HG03064 (cell line): ENCODE measurements at regions not wholly inside any gene's neighbourhood (a gene's known extent, or its start where the extent isn't known, plus 50 kb on each side); places are given as distances from the start of the nearest gene placed in this dataset.

Experiments
- ATAC-seq: cut with Tn5 transposase; IDR thresholded peaks from one replicate; pipeline ENCODE4 v1.9.1; 2021; ENCODE audit warnings: low read depth; ENCODE audit not compliant: unreplicated experiment

DNA sequence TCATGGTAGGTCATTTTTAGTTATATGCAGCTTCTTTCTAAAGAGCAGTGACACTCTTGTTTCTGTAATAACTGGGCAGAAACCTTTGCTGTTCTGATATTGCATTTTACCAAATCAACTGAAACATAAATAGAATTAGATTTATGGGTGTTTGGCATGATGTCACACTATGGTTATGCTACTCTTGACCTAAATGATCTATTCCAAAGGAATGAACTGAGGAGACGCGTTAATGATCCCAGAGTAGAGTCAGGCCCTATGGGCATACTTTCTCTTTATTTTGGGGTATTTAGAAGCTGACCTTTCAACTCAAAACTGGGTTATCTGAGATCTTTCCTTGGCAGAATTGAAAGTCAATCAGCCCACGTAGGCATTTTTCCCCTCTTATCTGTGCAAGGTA is 146.8 kb upstream of the ADAMTSL1 start:
- ATAC-seq: no peak

DNA sequence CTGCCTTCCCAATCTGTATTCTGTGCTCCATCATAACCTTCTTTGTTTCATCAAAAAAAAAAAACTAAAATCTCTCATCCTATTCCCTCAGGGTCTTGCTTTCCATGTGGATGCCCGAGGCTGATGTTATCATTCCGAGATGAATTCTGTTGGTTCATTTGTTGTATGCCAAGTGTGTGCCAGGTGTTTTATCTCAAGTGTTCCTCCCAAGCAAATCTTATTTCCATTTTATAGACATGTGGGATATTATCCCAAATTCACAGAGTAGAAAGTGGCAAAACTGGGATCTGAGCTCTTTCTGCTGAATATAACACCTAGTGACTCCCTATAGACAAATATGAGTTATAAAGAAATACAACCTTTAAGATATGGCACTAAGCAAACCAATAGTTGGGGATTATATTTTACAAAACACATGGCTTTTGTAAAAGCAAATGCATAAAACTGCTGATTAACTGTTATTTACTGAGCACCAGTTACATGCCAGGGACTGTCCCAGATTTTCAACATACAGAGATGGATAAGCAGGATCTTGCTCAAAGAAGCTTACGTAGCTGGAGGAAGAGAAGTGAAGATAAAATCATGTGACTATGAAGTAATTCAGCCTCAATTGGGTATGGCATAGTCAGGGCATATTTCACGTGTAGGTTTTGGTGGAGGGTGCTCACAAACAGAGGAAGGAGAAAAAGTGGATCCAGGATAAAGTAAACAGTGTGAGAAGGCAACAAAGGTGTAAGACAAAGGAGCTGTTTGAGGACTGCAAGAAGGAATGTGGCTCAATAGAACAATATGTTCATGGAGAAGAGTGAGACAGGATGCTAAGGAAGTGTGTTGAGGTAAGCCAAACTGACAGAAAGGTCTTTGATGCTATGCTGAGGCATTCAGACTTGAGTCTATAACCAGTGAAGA is 143.3 kb upstream of the ADAMTSL1 start:
- no peak for ATAC-seq

DNA sequence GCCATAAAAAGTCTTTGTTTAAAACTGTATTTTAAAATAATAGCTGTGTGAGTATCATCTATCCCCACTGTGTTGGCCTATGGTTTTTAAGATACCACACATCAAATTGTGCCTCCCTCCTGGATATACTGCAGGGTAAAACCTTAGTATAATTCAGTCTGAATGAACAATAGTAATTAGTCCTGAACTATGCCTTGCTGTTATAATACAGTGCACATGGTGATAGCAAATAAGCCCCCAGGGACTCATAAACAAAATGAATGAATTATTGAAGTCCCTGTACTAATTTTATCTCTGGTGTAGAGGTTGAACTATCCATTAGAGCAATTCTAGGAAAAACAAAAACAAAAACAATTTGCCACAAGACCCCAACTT is 142.7 kb upstream of the ADAMTSL1 start:
- no peak for ATAC-seq

DNA sequence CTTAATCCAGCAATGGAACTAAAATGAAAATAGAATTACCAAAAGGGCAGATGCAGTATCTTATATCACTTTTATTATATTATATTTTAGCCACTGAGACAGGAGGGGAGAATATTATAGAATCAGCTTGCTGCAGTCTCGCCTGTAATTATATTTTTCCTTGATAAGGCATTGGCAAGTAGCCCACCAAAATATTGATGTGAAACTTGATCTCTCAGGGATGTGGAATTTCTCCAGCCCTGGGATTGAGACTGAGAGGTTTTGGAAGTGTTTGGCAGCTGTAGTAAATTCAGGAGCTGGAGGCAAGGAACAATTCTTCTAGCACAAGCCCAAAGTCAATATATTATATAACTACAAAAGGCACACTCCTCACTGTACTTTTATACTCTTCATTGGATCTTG is 142.1 kb upstream of the ADAMTSL1 start:
- ATAC-seq: no peak

DNA sequence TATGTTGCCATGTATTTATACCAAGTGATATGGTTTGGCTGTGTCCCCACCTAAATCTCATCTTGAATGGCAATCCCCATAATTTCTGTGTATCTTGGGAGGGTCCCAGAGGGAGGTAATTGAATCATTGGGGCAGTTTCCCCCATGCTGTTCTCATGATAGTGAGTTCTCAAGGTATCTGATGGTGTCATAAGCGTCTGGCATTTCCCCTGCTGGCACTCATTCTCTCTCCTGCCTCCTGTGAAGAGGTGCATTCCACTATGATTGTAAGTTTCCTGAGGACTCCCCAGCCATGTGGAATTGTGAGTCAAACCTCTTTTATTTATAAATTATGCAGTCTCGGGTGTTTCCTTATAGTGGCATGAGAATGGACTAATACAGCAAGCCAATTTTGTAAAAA is 140.8 kb upstream of the ADAMTSL1 start:
- no peak for ATAC-seq

DNA sequence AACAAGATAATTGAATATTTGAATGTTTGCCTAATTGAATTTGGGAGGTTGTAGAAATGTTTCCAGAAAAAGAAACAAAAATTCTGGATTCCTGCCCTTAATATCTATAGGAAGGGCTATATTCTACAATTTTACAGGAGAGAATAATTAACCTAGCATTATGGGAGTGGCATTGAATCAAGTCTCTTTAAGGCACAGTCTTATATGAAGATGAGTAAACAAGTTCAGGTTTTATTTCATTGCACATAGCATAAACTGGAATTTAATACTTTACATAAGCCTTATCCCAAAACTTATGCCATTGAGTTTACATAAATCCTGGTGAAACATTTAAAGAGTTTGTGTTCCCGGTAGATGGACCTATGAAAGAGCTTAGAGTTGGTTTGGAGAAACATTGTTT is 138.1 kb upstream of the ADAMTSL1 start:
- no peak for ATAC-seq

DNA sequence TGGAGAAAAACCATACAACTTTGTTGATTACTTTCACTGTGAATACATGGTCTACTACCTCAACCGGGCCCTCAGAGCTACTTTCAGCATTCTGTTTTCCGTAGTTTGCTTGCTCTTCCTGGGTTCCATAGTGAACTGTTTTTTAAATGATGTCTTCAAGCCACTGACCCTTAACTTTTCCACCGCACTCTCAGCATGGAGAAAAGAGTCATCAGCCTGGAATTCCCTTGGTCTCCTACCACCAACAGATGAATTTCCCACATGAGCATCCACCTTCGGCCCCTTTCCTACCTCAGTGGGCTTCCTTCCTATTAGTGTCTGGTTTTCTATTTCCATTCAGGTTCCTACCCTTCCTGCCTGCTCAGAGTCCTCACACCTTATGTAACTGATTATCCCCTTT is 135.9 kb upstream of the ADAMTSL1 start:
- ATAC-seq: no peak

DNA sequence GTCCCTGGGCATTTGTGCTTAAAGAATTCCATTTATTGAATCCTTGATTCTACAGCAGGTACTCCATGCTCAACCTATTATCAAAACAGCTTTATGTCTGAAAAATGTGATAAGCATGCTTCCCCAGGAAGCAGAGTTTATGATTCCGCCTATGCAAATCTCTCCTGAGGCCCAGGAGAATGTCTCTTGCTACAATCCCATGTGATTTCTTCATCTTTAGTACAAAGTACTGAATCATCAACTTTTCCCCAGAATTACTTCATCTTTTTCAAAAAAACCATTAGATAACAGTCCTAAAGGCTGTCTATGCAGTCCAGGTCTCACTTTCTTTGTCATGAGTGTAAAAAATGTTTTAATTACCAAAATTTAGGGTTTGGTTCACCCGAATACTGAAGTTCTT is 130.2 kb upstream of the ADAMTSL1 start:
- no peak for ATAC-seq

DNA sequence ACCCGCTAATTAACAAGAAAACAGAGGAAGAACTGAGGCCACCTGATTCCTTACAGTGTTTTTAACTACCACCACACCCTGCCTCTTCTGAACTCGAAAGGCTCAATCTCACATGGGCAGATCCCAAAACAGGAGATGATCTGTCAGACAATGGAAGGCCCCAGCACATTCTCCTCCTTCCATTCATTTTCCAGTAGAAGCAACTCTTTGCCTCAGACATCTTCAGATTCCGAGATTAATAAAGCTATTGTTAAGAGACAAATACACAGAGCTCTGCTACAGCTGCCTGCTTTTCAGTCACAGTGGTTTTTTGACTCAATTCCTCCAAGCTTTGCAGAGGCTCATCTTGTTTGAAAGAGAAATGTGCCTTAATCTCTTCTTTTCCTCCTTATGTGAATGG is 127.2 kb upstream of the ADAMTSL1 start:
- ATAC-seq: no peak

DNA sequence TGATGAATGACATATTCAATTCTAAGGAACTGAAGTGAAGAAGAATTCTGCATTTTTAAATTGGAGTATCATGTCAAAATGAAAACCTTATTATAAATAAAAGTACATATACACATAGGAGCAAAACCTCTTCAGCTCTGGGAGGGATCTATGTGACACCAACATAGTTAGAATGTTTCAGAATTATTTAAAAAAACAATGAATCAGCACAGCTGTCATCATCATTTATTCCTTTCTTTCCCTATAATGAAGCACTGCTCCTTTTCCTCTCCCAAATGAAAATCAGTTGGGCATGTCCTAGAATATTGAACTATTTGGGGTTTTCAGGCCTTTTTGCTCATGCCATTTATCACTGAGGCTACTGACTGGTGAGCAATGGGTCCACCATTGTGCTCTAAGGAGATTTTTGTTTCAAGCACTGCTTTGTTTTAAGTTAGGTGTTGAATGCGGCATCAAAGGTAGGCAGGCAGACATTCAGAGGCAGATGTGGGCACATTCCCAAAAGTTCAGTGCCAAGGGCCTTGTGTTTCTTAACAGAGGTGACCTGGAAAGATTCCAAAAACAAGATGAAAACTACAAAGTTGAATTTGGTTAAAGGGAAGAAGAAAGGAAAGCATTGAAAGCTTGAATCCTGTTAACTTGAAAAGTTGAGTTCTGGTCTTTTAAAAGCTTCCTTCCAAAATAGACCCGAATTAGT is 126.4 kb upstream of the ADAMTSL1 start:
- ATAC-seq: no peak

DNA sequence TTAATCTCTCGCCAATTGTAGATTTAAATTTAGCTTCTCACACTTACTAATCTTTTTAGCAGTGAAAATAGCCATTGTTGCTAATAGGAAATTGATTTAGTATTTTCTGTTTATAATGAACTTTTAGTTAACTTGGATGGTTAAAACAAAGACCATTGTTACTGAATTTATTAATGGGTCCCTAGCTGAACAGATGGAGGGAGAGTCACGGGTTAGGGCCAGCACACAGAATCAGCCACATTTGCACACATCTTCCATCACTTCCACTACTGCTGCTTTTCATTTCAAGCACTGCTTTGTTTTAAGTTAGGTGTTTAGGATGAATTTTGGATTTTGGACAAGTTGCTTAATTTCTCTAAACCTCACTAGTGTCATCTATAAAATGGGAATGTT is 125.9 kb upstream of the ADAMTSL1 start:
- no peak for ATAC-seq

DNA sequence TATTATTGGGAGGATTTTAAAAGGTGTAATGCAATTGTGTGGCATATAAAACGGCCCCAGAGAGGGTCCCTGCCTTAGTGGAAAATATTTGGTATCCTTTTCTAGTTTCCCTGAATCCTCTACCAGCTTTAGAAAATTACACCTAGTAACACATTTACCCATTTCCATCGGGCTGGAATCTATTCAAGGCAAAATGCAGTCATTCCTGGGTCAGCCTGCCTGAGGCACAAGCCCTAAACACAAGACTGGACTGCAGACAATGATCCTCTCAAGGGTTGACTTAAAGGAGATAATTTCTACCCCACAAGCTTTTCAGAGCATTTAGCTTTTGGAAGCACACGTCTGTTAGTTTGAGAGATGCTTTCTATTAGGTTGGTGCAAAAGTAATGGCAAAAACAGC is 124.4 kb upstream of the ADAMTSL1 start:
- ATAC-seq: no peak

DNA sequence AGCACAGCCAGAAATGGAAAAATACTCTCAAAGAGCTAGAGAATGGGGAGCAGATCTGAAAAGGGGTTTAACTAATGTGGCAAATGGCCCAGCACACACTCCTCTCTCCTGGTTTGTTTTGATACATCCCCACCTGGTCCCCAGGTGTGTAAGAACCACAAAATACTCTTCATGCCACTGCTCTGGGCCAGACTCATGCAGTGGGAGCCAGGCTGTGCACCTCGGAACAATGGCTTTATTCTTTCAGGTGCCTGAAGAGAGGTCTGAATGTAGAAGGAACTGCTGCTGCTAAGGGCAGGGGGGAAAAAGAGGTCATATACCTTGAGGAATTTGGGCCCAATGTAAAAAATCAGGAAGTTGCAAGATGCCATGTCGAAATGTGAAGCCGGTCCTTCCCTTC is 123.9 kb upstream of the ADAMTSL1 start:
- ATAC-seq: no peak

DNA sequence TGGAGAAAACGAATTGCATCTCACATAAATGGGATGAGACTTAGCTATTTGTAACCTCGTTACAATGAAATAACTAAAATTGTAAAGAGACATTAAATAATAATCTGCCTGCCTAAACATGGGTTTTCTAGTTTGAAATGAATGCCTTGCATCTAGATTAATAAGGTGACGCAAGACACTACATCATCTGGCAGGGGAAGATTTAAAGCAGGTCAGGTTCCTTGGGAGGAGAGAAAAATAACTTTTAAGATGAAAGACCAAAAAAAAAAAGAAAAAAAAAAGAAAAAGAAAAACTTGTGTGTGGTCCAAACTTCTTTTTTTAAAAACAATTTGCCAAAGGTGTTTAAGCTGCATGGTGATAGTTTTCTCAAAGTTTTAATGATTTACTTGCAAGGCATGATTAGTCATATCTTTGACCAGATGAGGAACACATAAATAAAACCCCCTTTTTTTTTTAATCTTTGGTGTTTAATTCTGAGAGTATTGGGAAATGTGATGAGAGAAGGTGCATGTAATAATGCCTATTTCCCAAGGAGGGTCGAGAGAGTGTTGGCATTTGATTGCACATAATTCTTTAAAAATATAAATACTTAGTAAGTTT is 122.9 kb upstream of the ADAMTSL1 start:
- no peak for ATAC-seq

DNA sequence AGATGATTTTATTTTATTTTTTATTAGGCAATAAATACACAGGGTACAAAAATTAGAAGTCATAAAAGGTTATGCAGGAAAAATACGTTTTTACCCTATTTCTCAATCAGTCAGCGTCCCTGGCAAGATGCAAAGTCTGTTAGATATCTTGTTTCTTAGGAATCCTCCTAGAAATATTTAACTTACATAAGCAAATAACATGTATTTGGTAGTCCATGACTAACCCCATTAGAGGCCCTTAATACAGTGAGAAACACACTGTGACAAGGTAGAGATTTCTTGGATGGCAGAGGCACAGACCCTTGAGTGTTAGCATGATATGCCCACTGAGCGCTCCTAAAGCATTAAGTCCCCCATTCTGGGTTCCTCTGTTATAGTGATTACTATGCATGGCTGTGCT is 121.2 kb upstream of the ADAMTSL1 start:
- no peak for ATAC-seq

DNA sequence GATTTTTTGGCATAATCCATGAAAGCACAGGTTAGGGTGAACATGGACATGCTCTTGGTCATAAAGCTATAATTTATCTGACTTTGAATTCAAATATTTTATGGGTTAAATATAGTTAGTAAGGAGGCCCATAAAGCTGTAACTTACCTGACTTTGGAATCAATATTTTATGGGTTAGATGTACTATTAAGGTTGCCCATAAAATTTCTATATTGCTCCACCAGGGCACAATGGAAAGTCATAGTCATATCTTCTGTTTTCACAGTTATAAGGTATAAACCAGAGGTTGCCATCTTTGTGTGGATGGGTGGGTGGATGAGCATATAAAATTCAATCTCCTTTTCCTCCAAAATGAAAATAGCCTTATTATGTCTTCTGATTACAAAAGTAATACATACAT is 120.5 kb upstream of the ADAMTSL1 start:
- no peak for ATAC-seq

DNA sequence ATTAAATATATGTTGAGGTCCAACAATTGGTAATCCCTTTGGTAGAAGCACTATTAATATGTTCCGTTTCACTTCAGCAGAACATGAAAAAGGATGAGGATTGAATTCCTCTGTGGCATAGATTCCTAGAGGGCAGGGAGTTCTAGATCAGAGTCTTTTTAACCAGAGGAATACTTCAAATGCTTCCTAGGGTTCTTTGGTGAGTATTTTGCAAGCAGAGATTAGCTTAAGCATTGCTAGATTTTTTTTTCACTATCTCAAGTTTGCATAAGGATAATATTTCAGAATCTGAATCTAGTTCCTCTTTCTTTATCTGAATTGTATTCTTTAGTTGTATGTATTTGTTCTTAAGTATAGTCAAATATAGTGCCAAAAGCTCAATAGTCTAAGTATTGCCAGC is 116.6 kb upstream of the ADAMTSL1 start:
- ATAC-seq: no peak

DNA sequence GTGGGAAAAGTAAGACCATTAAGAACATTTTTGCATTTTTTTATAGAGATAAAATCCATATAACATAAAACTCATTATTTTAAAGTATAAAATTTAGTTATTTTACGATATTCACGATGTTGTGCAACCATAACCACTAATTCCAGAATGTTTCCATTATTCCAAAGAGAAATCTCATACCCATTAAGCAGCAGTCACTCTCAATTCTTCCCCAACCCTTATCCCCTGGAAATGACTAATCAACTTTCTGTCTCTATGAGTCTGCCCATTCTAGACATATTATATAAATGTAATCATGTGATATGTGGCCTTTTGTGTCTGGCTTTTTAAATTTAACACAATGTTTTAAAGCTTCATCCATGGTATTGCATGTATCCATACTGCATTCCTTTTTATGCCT is 115.6 kb upstream of the ADAMTSL1 start:
- no peak for ATAC-seq

DNA sequence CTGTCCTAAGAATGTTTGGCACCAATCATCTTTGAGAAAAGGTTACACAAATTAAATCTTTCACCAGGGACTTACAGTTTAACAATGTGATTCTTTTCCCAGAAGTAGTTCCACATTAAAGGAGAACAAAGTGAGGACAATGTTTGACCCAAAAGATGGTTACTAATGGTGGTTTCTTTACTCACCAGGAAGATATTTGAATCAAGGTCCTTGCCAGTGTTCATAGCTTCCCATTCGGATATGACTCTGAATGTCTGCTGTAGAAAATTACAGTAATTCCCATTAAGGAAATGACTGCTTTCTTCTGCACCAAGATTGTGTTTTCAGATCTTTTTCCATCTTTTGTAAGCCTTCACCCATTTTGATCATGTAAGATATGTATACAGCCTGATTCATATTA is 114.6 kb upstream of the ADAMTSL1 start:
- ATAC-seq: no peak

DNA sequence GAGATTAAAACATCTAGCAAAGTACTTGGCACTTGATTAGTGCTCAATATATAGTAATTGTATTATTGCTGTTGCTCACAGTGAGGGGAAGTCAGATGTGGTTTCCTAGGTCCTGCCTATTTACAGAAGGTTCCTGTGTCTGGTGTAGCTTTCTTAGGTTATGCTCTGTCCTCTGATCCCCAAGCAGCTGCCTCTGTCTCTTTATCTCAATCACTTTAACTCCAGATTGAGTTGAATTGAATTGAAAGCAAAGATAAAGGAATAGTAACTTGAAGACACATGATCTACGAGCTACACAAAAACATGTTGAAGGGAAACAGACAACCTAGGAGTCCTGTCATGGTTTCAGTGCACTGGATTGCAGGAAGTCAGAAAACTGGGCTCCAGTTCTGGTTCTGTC is 113.9 kb upstream of the ADAMTSL1 start:
- ATAC-seq: no peak

DNA sequence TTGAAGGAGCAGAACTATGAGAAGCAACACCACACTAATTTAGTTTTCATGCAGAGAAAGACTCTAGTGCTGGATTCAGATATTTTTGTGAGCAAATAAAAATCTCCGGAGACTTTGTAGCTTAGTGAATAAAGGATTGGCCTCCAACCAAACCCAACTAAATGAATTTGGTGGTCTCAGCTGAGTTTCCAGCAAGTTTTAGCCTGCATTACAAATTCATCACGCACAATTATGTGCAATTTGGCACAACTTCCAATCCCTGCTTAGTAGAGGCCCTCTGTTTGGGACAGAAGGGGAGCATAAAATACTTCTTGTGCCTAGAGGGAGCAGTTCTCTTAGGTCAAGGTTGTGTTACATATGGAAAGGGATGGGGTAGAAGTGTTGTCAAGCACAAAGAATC is 112.3 kb upstream of the ADAMTSL1 start:
- ATAC-seq: no peak

DNA sequence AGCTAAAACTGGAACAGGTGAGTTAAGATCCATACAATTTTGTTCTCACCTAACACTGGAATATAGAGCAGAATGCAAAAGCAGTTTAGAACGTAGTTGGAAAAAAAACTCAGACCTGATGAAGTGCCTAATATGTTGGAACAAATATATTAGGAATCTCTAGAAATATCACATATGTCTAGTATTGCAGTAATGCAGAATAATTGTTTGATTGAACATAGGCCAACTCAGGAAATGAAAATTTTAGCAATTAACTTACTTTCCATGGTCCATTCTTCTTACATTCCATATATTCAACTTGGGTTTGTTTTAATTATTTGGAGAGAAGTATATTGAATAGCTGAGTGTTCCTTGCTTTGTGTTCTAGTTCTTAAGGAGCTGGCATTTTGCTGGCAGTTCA is 111.8 kb upstream of the ADAMTSL1 start:
- no peak for ATAC-seq
